ENCODE measurements at regions not wholly inside any gene's neighbourhood (a gene's known extent, or its start where the extent isn't known, plus 50 kb on each side); places are given as distances from the start of the nearest gene placed in this dataset.

- no peak overlapping the region for H3K4me3 ChIP-seq (ENCODE audit: low read depth, low read length)
- no CpG with 5 or more reads among the region's 2 CpGs for WGBS (ENCODE audit: insufficient coverage)
- no peaks in the 10 kb centered on the region for H3K27me3 ChIP-seq (ENCODE audit: control insufficient read depth, insufficient read depth, low read length)
- H3K27ac ChIP-seq (ENCODE audit: low read depth, low read length): no peak overlapping the region
- no peaks in the 10 kb centered on the region for H3K9me3 ChIP-seq (ENCODE audit: control insufficient read depth, insufficient read depth, low read length)
- no peaks in the 10 kb centered on the region for H3K36me3 ChIP-seq (ENCODE audit: control insufficient read depth, insufficient read depth, low read length)
- no peak for DNase-seq (ENCODE audit: low read depth in 4 of 6, low spot score in 6 of 6)
- H3K4me1 ChIP-seq (ENCODE audit: control insufficient read depth, insufficient read depth, low read length): no peaks in the 10 kb centered on the region
Observed at GRCh38 chr4:27358269-27358668, 497.6 kb downstream of the STIM2 start.

- peak in 2 of 6 donors; percentile 33 to 66 for DNase-seq (ENCODE audit: low read depth in 4 of 6, low spot score in 6 of 6)
- no peaks in the 10 kb centered on the region for H3K4me1 ChIP-seq (ENCODE audit: control insufficient read depth, insufficient read depth, low read length)
- no peak overlapping the region for H3K4me3 ChIP-seq (ENCODE audit: low read depth, low read length)
- no peak overlapping the region for H3K27ac ChIP-seq (ENCODE audit: low read depth, low read length)
- WGBS (ENCODE audit: insufficient coverage): no CpG with 5 or more reads among the region's 1 CpG
- H3K9me3 ChIP-seq (ENCODE audit: control insufficient read depth, insufficient read depth, low read length): no peaks in the 10 kb centered on the region
- no peaks in the 10 kb centered on the region for H3K27me3 ChIP-seq (ENCODE audit: control insufficient read depth, insufficient read depth, low read length)
- H3K36me3 ChIP-seq (ENCODE audit: control insufficient read depth, insufficient read depth, low read length): no peaks in the 10 kb centered on the region
Observed at GRCh38 chr4:27360131-27360530, 499.5 kb downstream of the STIM2 start.

DNA sequence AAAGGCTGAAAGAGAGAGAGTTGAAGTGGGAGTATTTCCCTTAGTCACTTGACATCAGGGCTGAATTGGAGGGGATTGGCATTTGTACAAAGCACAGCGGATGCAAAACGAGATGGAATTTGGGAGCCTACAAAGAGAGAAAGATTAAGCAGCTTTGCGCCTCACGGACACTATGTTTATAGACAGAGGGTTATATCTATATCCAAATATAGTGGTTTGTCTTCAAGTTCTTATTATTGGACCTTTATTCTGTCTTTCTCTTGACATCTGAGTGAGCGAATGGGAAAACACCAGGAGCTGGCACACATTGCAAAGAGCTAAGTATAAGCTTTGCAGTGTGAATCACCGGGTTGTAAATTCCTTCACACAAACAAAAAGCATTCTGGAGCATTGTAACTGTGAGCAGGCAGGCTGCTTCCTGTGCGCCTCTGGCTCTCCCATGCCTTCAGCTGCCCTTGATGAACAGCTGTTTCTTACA lies 500.2 kb downstream of the STIM2 start:
- H3K9me3 ChIP-seq (ENCODE audit: control insufficient read depth, insufficient read depth, low read length): no peaks in the 10 kb centered on the region
- H3K27ac ChIP-seq (ENCODE audit: low read depth, low read length): peak overlapping the region; percentile 22
- no peaks in the 10 kb centered on the region for H3K27me3 ChIP-seq (ENCODE audit: control insufficient read depth, insufficient read depth, low read length)
- no peaks in the 10 kb centered on the region for H3K36me3 ChIP-seq (ENCODE audit: control insufficient read depth, insufficient read depth, low read length)
- 5% methylated on average over 2 of the region's 7 CpGs for WGBS (ENCODE audit: insufficient coverage)
- DNase-seq (ENCODE audit: low read depth in 4 of 6, low spot score in 6 of 6): peak; percentile 48 to 89 (median 70)
- no peak overlapping the region for H3K4me3 ChIP-seq (ENCODE audit: low read depth, low read length)
- H3K4me1 ChIP-seq (ENCODE audit: control insufficient read depth, insufficient read depth, low read length): no peaks in the 10 kb centered on the region

DNA sequence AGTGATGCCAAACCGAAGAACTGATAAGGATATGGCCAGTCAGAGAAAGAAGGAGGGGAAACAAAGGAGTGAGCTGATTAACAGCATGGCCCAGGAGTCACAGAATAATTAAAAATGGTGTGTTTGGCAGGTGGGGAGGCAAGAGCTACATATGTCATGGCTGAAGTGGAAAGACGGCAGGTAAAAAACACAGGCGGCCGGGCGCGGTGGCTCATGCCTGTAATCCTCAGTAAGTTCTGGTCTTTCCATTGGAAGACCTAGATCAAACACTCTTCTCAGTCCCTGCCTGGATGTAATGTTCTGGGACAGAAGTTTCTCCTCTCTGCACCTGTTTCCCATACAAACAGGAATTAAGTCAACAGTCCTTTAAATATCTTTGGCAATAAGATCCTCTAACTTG lies 503.9 kb downstream of the STIM2 start:
- WGBS (ENCODE audit: insufficient coverage): 100% methylated on average over 1 of the region's 6 CpGs
- no peaks in the 10 kb centered on the region for H3K27me3 ChIP-seq (ENCODE audit: control insufficient read depth, insufficient read depth, low read length)

DNA sequence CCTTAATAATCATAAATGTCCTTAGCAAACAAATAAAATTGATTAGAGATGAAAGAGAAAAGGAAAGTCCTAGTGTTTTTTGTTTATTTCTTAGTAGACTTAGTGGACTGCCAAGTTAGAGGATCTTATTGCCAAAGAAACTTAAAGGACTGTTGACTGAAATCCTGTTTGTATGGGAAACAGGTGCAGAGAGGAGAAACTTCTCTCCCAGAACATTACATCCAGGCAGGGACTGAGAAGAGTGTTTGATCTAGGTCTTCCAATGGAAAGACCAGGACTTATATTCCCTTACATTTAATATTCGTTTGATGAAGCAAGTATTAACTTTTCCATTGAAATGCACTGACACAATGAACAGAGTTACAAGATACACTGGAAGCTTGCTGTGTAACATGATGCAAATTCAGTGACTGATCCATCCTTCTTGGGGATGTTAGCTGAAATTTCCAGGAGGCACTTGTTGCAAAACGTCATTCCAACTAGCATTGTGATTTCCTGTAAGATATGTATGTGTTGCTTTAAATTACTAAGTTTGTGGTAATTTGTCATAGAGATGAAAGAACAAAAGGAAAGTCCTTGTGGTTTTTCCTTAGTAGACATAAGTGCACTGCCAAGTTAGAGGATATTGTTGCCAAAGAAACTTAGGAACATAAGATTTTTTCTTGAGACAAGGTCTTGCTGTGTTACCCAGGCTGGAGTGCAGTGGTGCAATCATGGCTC lies 505.6 kb downstream of the STIM2 start:
- no peak overlapping the region for H3K27ac ChIP-seq (ENCODE audit: low read depth, low read length)
- WGBS (ENCODE audit: insufficient coverage): 30% methylated on average over 1 of the region's 2 CpGs
- DNase-seq (ENCODE audit: low read depth in 4 of 6, low spot score in 6 of 6): no peak
- no peaks in the 10 kb centered on the region for H3K27me3 ChIP-seq (ENCODE audit: control insufficient read depth, insufficient read depth, low read length)
- no peaks in the 10 kb centered on the region for H3K36me3 ChIP-seq (ENCODE audit: control insufficient read depth, insufficient read depth, low read length)
- H3K4me3 ChIP-seq (ENCODE audit: low read depth, low read length): no peak overlapping the region
- H3K4me1 ChIP-seq (ENCODE audit: control insufficient read depth, insufficient read depth, low read length): no peaks in the 10 kb centered on the region
- no peaks in the 10 kb centered on the region for H3K9me3 ChIP-seq (ENCODE audit: control insufficient read depth, insufficient read depth, low read length)

More for the DNA sequence above, 503.9 kb downstream of the STIM2 start:
- H3K9me3 ChIP-seq (ENCODE audit: control insufficient read depth, insufficient read depth, low read length): no peaks in the 10 kb centered on the region
- DNase-seq (ENCODE audit: low read depth in 4 of 6, low spot score in 6 of 6): no peak
- no peaks in the 10 kb centered on the region for H3K4me1 ChIP-seq (ENCODE audit: control insufficient read depth, insufficient read depth, low read length)
- H3K4me3 ChIP-seq (ENCODE audit: low read depth, low read length): no peak overlapping the region
- no peaks in the 10 kb centered on the region for H3K36me3 ChIP-seq (ENCODE audit: control insufficient read depth, insufficient read depth, low read length)
- no peak overlapping the region for H3K27ac ChIP-seq (ENCODE audit: low read depth, low read length)

DNA sequence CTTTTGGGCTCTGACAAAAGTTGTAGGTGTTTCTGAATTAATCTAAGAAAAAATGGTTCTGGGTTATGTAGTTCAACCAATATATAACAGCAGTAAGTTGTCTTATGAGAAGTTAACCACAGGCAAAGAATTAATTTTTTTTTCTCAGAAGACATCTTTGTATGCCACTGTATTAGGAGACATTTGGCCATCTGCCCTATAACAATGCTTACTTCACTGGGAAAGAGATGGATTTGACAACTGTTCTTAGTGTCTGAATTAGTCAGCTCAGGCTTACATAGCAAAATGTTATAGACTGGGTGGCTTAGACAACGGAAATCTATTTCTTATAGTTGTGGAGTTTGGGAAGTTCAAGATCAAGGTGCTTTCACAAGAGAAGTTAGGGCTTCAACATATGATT lies 508.1 kb downstream of the STIM2 start:
- DNase-seq (ENCODE audit: low read depth in 4 of 6, low spot score in 6 of 6): peak in 1 of 6 donors; percentile 10
- 86% methylated on average over 1 of the region's 1 CpG for WGBS (ENCODE audit: insufficient coverage)
- no peaks in the 10 kb centered on the region for H3K4me1 ChIP-seq (ENCODE audit: control insufficient read depth, insufficient read depth, low read length)
- H3K27ac ChIP-seq (ENCODE audit: low read depth, low read length): no peak overlapping the region
- no peak overlapping the region for H3K4me3 ChIP-seq (ENCODE audit: low read depth, low read length)
- no peaks in the 10 kb centered on the region for H3K27me3 ChIP-seq (ENCODE audit: control insufficient read depth, insufficient read depth, low read length)
- H3K9me3 ChIP-seq (ENCODE audit: control insufficient read depth, insufficient read depth, low read length): no peaks in the 10 kb centered on the region
- no peaks in the 10 kb centered on the region for H3K36me3 ChIP-seq (ENCODE audit: control insufficient read depth, insufficient read depth, low read length)

DNA sequence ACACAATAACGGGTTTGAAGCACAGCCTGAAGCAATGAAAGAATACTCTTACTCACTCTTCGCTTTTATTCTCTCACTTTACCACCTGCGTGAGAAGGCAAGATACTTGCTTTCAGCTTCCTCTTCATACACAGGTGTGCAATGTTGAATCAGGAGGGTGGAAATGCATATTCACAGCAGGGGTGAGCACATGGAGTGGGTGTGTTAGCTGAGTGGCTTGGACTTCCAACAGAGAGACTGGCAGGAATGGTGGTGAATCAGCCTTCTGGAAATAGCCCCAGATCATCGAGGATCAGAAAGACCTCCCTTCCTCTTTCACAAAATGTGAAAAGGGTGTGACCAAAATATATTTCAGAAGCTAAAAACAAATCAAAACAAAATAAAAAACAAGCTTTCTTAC lies 521.2 kb downstream of the STIM2 start:
- Histone ChIP-seq H3K27ac (ENCODE audit: low read depth, low read length) (no peak overlapping the region), H3K9me3 (ENCODE audit: control insufficient read depth, insufficient read depth, low read length) (no peaks in the 10 kb centered on the region), H3K4me1 (ENCODE audit: control insufficient read depth, insufficient read depth, low read length) (no peaks in the 10 kb centered on the region), H3K36me3 (ENCODE audit: control insufficient read depth, insufficient read depth, low read length) (no peaks in the 10 kb centered on the region), H3K4me3 (ENCODE audit: low read depth, low read length) (no peak overlapping the region), H3K27me3 (ENCODE audit: control insufficient read depth, insufficient read depth, low read length) (no peaks in the 10 kb centered on the region)
- no CpG with 5 or more reads among the region's 4 CpGs for WGBS (ENCODE audit: insufficient coverage)
- DNase-seq (ENCODE audit: low read depth in 4 of 6, low spot score in 6 of 6): no peak

- no peak overlapping the region for H3K27ac ChIP-seq (ENCODE audit: low read depth, low read length)
Observed at GRCh38 chr4:27387711-27388110, 527.1 kb downstream of the STIM2 start.

DNA sequence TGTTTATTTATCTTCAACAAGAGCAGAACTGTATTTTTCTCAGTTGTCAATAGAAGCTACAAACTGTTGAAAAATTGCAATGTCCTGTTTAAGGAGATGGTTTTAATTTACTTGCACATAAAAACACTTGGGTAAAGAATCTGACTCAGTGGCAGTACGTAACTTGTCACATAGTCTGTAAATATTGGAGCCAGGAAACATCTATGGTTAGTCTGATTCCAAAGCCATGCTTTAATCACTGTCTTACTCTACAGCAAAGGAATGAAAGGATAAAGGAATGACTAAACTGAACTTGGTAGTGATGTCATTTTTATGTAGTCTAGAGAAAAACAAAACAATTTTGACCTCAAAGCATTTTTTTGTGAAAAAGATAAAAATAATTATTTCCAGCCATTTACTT lies 537.2 kb downstream of the STIM2 start:
- no peak for DNase-seq (ENCODE audit: low read depth in 4 of 6, low spot score in 6 of 6)
- no peaks in the 10 kb centered on the region for H3K4me1 ChIP-seq (ENCODE audit: control insufficient read depth, insufficient read depth, low read length)
- H3K4me3 ChIP-seq (ENCODE audit: low read depth, low read length): no peak overlapping the region
- no peaks in the 10 kb centered on the region for H3K9me3 ChIP-seq (ENCODE audit: control insufficient read depth, insufficient read depth, low read length)
- no peaks in the 10 kb centered on the region for H3K36me3 ChIP-seq (ENCODE audit: control insufficient read depth, insufficient read depth, low read length)
- H3K27ac ChIP-seq (ENCODE audit: low read depth, low read length): no peak overlapping the region
- no CpG with 5 or more reads among the region's 1 CpG for WGBS (ENCODE audit: insufficient coverage)
- H3K27me3 ChIP-seq (ENCODE audit: control insufficient read depth, insufficient read depth, low read length): no peaks in the 10 kb centered on the region

More at GRCh38 chr4:27387711-27388110, 527.1 kb downstream of the STIM2 start:
- Histone ChIP-seq H3K4me3 (ENCODE audit: low read depth, low read length) (no peak overlapping the region), H3K4me1 (ENCODE audit: control insufficient read depth, insufficient read depth, low read length) (no peaks in the 10 kb centered on the region), H3K36me3 (ENCODE audit: control insufficient read depth, insufficient read depth, low read length) (no peaks in the 10 kb centered on the region), H3K9me3 (ENCODE audit: control insufficient read depth, insufficient read depth, low read length) (no peaks in the 10 kb centered on the region), H3K27me3 (ENCODE audit: control insufficient read depth, insufficient read depth, low read length) (no peaks in the 10 kb centered on the region)
- peak in 2 of 6 donors; percentile 47 to 54 for DNase-seq (ENCODE audit: low read depth in 4 of 6, low spot score in 6 of 6)
- WGBS (ENCODE audit: insufficient coverage): 30% methylated on average over 1 of the region's 1 CpG

- no peaks in the 10 kb centered on the region for H3K36me3 ChIP-seq (ENCODE audit: control insufficient read depth, insufficient read depth, low read length)
- WGBS (ENCODE audit: insufficient coverage): 100% methylated on average over 1 of the region's 7 CpGs
- no peak overlapping the region for H3K27ac ChIP-seq (ENCODE audit: low read depth, low read length)
- no peak for DNase-seq (ENCODE audit: low read depth in 4 of 6, low spot score in 6 of 6)
- no peaks in the 10 kb centered on the region for H3K27me3 ChIP-seq (ENCODE audit: control insufficient read depth, insufficient read depth, low read length)
- no peaks in the 10 kb centered on the region for H3K9me3 ChIP-seq (ENCODE audit: control insufficient read depth, insufficient read depth, low read length)
- no peak overlapping the region for H3K4me3 ChIP-seq (ENCODE audit: low read depth, low read length)
- H3K4me1 ChIP-seq (ENCODE audit: control insufficient read depth, insufficient read depth, low read length): no peaks in the 10 kb centered on the region
Observed at GRCh38 chr4:27398631-27399310, 538.1 kb downstream of the STIM2 start.

Measured in spinal cord (tissue), 9 donors.